Stimulated activated CD4-positive, alpha-beta T cell treated with anti-CD3 and anti-CD28 coated beads, Interleukin-12 subunit alpha, Interleukin-12 subunit beta, amount 100 ng/mL, for 4 hours (primary cell): ENCODE measurements at regions not wholly inside any gene's neighbourhood (a gene's known extent, or its start where the extent isn't known, plus 50 kb on each side); places are given as distances from the start of the nearest gene placed in this dataset.
"Not testable (repeated sequence)": the region's sequence is repeated elsewhere in the genome, so short reads cannot be mapped to it uniquely, and the experiment has no call there.

Experiments used
- DNase-seq: peaks from one replicate; pipeline ENCODE4 v3.0.0-alpha.2; 2020

- no peak for DNase-seq
Measured at GRCh38 chr6:21856844-21857243, 263.3 kb downstream of the SOX4 start.

- no peak for DNase-seq
Measured at GRCh38 chr6:21858076-21858475, 264.5 kb downstream of the SOX4 start.

- DNase-seq: no peak
Measured at GRCh38 chr6:21859193-21859735, 265.7 kb downstream of the SOX4 start.

GRCh38 chr6:21861942-21862341 is 268.4 kb downstream of the SOX4 start:
- DNase-seq: no peak

GRCh38 chr6:21864206-21864605 is 270.7 kb downstream of the SOX4 start:
- DNase-seq: no peak

- DNase-seq: no peak
Measured at GRCh38 chr6:21868226-21868625, 274.7 kb downstream of the SOX4 start.

- no peak for DNase-seq
Measured at GRCh38 chr6:21869085-21869771, 275.7 kb downstream of the SOX4 start.

GRCh38 chr6:21870076-21870730 is 276.7 kb downstream of the SOX4 start:
- no peak for DNase-seq

GRCh38 chr6:21871831-21872230 is 278.3 kb downstream of the SOX4 start:
- no peak for DNase-seq

GRCh38 chr6:21872749-21873148 is 279.2 kb downstream of the SOX4 start:
- no peak for DNase-seq

- no peak for DNase-seq
Measured at GRCh38 chr6:21873562-21873961, 280.0 kb downstream of the SOX4 start.

- no peak for DNase-seq
Measured at GRCh38 chr6:21874372-21874771, 280.8 kb downstream of the SOX4 start.

- DNase-seq: not testable (repeated sequence)
Measured at GRCh38 chr6:21877037-21877436, 283.5 kb downstream of the SOX4 start.

GRCh38 chr6:21880249-21880648 is 286.7 kb downstream of the SOX4 start:
- not testable (repeated sequence) for DNase-seq

GRCh38 chr6:21881969-21882465 is 288.5 kb downstream of the SOX4 start:
- no peak for DNase-seq

GRCh38 chr6:21883595-21884328 is 290.2 kb downstream of the SOX4 start:
- DNase-seq: no peak

- no peak for DNase-seq
Measured at GRCh38 chr6:21885111-21885510, 291.6 kb downstream of the SOX4 start.

GRCh38 chr6:21885532-21886114 is 292.1 kb downstream of the SOX4 start:
- no peak for DNase-seq

GRCh38 chr6:21886542-21887151 is 293.1 kb downstream of the SOX4 start:
- no peak for DNase-seq

- DNase-seq: no peak
Measured at GRCh38 chr6:21887231-21888185, 294.0 kb downstream of the SOX4 start.

GRCh38 chr6:21891080-21891479 is 297.5 kb downstream of the SOX4 start:
- no peak for DNase-seq
